ENCODE measurements at regions not wholly inside any gene's neighbourhood (a gene's known extent, or its start where the extent isn't known, plus 50 kb on each side); places are given as distances from the start of the nearest gene placed in this dataset.

DNA sequence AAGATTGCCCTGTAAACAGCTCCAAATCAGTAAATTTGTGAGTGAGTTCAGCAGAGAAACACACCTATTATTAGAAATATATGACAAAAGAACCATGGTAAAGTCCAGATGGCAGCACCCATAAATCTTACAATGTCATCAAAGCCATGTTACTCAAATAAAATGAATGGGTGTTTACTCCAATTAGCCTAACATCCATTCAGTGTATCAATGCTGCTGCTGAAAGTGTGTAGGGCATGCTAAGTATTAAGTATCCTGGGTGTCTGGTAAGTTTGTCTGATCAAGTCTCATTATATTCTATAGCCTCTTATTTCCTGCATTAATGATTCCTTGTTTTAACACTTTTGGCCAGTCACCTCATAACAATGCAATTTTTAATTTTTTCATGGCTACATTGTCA lies 185.5 kb upstream of the STEAP4 start:
- no peak for DNase-seq

- DNase-seq: no peak
These were observed 184.2 kb upstream of the STEAP4 start for GRCh38 chr7:88490874-88491273.

- no peak for DNase-seq
These were observed 183.5 kb upstream of the STEAP4 start for GRCh38 chr7:88490161-88490560.

- DNase-seq: no peak
These were observed 179.1 kb upstream of the STEAP4 start for GRCh38 chr7:88485821-88486220.

DNA sequence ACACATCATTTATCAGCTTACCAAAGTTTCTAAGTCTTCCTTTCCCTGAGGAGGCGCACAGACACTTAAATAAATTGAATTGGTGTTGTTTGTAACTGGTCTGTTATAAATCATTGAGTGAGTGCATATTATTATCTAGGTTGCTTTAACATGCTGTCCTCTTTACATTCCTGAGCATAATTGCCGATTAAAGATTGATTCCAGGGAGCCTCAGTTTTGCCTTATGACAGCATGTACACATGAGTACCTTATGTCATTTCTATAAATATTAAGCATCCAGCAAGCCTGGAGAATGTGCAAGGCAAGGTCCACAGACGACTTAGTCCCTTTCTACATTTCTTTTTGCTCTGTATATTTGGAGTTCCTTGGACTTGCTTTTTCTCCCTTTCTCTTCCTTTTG lies 177.9 kb upstream of the STEAP4 start:
- no peak for DNase-seq

DNA sequence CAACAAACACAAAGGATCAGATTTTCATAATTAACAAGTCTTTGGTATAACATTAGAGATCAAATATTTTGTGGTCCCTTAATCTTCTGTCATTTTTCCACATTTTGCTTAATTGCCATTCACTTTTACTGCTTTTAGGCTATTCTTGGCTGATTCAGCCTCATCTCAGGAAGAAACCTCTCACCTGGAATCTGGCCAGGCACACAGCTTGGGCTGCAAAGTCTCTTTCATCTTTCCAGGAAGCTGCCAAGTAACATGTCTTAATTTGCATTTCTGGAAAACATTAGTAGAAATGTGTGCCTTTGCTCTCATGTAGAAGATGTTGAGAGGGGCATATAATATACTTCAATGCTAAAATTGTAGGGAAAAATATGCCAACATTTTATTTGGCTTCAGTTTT lies 174.2 kb upstream of the STEAP4 start:
- no peak for DNase-seq

- DNase-seq: no peak
These were observed 173.6 kb upstream of the STEAP4 start for GRCh38 chr7:88480271-88480670.

GRCh38 chr7:88477976-88478375 lies 171.3 kb upstream of the STEAP4 start:
- no peak for DNase-seq

DNA sequence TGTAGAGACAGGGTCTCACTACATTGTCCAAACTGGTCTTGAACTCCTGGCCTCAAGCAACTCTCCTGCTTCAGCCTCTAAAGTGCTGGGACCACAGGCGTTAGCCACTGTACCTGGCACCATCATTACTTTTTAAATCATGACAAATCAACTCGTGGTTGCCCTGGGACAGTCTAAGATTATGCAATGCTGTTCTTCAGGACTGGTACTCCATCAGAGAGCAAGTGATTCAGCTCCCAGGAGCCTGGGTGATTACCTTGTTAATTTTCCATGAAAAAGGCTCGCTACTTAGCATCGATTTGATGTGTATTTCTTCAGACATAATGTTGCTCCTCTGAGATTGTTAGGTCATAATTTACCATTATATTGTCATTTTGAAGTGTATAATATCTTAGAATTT lies 158.9 kb upstream of the STEAP4 start:
- no peak for DNase-seq

GRCh38 chr7:88462799-88463198 lies 156.1 kb upstream of the STEAP4 start:
- DNase-seq: no peak

DNA sequence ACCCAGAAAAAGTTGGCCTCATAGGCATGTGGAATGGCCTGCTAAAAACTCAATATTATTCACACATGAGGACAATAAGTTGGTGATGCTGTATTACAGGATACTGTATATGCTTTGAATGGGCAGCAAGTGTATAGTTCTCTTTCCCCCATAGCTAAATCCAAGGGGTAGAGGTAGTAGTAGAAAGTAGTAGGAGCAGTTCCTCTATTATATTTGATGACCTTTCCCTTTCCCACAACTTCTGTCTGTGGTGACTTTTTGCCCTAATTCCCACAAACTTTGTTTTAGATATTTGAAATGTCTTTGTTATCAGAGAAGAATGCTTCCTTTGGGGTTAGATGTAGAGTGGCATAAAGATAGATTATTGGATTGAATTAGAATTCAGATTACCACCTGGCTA lies 154.0 kb upstream of the STEAP4 start:
- no peak for DNase-seq

- DNase-seq: no peak
These were observed 152.3 kb upstream of the STEAP4 start for GRCh38 chr7:88458946-88459345.

- no peak for DNase-seq
These were observed 151.6 kb upstream of the STEAP4 start for GRCh38 chr7:88458279-88458678.

DNA sequence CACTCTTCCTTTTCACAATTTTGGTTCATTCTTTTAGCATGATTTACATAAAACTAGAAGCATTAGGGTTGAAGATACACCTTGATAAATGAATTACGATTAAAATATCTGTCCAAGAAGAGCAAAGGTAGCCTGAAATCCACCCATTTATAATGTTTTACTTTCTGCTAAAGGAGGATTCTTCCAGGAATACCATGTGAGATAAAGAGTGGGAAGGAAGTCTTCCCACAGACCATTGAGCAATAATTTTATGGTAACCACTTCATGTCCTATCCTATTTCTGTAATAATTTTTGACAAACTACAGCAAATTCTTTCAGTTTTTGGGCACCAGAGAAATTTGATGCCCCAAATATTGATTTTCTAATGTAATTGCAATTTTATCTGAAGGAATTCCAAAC lies 150.6 kb upstream of the STEAP4 start:
- DNase-seq: no peak

GRCh38 chr7:88456490-88456889 lies 149.8 kb upstream of the STEAP4 start:
- DNase-seq: no peak

DNA sequence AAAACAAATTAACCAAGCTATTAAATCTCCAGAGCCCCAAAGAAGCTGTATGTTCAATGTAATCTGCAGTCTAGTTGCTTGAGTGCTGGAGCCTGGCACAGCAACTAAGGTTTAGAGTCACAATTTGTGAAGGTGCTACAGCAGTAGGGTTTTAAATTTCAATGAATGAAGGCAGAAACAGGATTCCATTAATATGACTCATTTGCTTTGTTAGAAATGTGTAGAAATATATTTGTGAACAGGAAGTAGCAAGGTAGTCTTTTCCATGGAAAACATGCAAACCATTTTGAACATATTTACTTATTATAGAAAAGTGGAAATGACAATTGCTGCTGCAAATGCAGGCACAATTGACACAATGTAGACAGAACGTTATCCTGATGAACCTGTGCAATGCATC lies 149.0 kb upstream of the STEAP4 start:
- DNase-seq: no peak

- no peak for DNase-seq
These were observed 146.0 kb upstream of the STEAP4 start for GRCh38 chr7:88452646-88453045.

DNA sequence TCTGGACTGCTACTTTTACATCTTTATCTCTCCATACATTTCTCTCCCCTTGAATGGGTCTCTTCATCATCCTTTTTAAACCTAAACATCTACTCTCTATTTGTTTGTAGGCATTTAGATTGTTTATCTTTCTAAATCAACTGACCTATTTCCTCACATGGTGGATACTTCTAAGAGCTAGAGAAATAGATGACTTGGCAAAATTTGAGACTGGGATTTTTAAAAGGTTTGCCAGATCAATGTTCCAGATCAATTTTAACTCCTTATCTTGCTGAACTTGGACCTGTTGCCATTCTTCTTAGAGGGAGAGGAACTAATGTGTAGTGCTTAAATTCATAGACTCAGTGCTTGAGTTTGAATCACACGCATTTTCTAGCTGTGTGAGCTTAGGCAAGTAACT lies 144.2 kb upstream of the STEAP4 start:
- DNase-seq: no peak

- DNase-seq: no peak
These were observed 142.7 kb upstream of the STEAP4 start for GRCh38 chr7:88449410-88449809.

DNA sequence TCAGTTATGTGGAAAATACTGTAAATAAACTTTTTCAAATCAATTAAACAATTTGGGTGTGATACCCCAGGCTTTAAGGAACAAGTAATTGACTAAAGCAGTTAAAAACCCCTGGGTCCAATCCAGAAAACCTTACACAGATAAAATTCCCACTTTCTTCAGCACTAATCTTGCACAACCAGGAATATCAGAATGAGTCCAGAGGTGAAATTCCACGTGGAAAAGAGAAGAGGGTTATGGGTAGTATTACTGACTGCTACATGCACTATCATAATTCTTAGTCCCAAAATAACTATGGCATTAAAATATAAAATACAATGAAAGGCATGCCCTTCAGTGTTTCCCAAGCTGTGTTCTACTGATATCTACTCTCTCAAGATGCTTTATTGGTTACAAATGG lies 135.7 kb upstream of the STEAP4 start:
- DNase-seq: no peak

DNA sequence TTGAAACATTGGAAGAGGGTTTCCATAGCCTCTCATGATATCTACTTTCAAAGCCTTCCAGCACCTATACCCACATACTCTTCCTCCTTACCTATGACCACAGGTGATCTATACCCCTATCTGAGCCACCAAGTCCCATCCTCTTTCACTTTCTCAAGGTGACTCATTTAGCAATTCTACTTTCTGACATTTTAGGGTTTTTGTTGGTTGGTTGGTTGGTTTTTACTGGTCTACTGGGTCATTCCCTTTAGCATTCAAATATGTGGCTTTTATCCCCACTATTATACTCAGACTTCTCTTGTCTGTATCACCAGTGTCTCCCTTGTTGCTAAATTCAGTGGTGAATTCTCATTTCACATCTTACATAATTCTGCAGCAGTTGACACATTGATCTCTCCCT lies 130.4 kb upstream of the STEAP4 start:
- DNase-seq: no peak

GRCh38 chr7:88432301-88432700 lies 125.6 kb upstream of the STEAP4 start:
- no peak for DNase-seq

GRCh38 chr7:88431882-88432281 lies 125.2 kb upstream of the STEAP4 start:
- no peak for DNase-seq

- no peak for DNase-seq
These were observed 122.7 kb upstream of the STEAP4 start for GRCh38 chr7:88429382-88429781.

- DNase-seq: no peak
These were observed 95.8 kb upstream of the STEAP4 start for GRCh38 chr7:88402529-88402928.

DNA sequence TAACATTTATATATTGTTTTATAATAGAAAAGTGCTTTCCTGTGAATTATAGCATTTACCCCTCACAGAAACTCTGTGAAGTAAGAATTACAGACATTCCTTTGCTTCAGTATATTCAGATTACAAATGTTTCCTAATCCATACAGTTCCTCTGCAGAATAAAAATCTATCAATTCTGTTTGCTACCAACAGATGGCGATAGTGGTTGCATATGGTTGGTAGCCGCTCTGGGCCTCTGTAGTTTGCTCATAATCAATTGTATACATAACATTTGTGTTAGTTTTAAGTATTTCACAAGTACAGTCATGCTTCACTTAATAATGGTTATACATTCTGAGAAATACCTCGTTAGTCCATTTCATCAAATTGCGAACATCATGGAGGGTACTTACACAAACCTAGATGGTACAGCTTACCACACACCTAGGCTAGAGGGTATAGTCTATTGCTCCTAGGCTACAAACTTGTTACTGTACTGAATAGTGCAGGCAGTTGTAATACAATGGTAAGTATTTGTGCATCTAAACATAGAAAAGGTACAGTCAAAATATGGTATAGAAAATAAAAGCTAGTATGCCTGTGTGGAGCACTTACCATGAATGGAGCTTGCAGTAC lies 94.4 kb upstream of the STEAP4 start:
- no peak for DNase-seq

Measured in GF-D8 (cell line).